ENCODE measurements at regions not wholly inside any gene's neighbourhood (a gene's known extent, or its start where the extent isn't known, plus 50 kb on each side); places are given as distances from the start of the nearest gene placed in this dataset.

DNA sequence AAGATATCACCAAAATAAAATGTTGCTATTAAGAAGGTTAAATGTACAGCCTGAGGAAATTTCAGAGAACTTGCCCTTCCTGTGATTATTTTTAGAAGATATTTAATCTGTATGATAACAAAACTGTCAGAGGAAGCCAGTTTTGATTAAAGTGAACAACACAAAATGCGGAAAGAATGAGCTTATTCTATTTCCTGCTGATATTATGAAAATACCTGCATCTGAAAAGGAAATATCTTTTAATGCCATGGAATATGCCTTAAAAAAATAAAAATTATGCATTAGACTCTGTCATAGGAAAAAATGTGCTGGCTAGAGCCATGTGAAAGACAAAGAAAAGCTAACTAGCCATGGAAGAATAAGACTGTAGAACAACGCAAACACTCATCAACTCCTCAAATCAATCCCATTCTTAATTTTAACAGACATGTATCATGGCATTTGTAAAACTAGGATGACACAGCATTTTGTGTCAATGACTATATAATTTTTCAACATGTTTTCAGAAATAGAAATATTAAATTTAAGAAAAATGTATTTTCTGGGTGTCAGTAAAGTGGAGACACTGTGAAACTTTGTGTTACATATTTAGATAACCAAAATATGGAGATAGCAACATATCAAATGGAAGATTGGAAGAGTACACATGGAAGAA, 1768.2 kb downstream of the SUCLG1 start:
- TF ChIP-seq, protein P1, sequence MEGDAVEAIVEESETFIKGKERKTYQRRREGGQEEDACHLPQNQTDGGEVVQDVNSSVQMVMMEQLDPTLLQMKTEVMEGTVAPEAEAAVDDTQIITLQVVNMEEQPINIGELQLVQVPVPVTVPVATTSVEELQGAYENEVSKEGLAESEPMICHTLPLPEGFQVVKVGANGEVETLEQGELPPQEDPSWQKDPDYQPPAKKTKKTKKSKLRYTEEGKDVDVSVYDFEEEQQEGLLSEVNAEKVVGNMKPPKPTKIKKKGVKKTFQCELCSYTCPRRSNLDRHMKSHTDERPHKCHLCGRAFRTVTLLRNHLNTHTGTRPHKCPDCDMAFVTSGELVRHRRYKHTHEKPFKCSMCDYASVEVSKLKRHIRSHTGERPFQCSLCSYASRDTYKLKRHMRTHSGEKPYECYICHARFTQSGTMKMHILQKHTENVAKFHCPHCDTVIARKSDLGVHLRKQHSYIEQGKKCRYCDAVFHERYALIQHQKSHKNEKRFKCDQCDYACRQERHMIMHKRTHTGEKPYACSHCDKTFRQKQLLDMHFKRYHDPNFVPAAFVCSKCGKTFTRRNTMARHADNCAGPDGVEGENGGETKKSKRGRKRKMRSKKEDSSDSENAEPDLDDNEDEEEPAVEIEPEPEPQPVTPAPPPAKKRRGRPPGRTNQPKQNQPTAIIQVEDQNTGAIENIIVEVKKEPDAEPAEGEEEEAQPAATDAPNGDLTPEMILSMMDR (IDR thresholded peaks at IDR 0.05; ENCODE audit: low read depth, low read length): no peak
- H3K4me3 ChIP-seq (ENCODE audit: low read depth, low read length): no peak overlapping the region

GRCh38 chr2:82675186-82675585, 1783.9 kb downstream of the SUCLG1 start:
- H3K4me3 ChIP-seq (ENCODE audit: low read depth, low read length): no peak overlapping the region
- TF ChIP-seq, protein P1 (IDR thresholded peaks at IDR 0.05; ENCODE audit: low read depth, low read length): no peak

DNA sequence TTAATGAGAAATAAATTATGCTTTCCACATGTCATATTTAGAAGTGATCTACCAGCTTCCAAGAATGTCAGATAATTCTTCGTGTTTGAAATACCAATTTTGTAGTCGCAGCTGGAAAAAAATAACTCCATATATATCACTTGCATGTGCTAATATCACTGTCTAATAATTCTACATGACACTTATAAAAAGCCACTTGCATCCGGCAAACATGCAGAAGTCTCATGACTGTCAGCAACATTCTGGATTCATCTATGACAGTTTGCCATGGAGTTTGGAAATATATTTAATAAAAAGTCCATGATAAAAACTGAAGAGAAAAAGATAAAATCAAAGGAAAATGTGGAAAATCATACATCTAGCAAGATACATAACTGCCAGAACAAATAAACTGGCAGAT, 1784.4 kb downstream of the SUCLG1 start:
- H3K4me3 ChIP-seq (ENCODE audit: low read depth, low read length): no peak overlapping the region
- TF ChIP-seq, protein P1 (IDR thresholded peaks at IDR 0.05; ENCODE audit: low read depth, low read length): no peak

DNA sequence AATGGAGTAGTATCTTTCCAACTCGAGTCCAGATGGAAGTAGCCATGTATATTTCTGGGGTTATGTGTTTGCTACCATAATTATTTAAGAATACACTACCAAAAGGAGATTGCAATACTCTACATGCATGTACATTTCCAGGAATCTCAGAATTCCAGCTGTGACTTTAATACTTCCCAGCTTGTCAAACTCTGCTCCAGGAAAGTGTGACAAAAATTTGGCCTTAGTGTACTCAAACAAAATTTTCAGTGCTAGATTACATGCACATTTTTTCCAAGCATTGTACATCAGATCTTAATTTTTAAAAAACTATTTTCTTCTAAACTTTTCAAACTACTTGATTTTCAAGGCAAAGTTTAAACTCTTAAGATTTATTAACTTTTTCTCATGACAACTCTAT, 1791.6 kb downstream of the SUCLG1 start:
- no peak overlapping the region for H3K4me3 ChIP-seq (ENCODE audit: low read depth, low read length)
- TF ChIP-seq, protein P1 (IDR thresholded peaks at IDR 0.05; ENCODE audit: low read depth, low read length): no peak

GRCh38 chr2:82665691-82666090, 1793.4 kb downstream of the SUCLG1 start:
- TF ChIP-seq, protein P1 (IDR thresholded peaks at IDR 0.05; ENCODE audit: low read depth, low read length): no peak
- no peak overlapping the region for H3K4me3 ChIP-seq (ENCODE audit: low read depth, low read length)

DNA sequence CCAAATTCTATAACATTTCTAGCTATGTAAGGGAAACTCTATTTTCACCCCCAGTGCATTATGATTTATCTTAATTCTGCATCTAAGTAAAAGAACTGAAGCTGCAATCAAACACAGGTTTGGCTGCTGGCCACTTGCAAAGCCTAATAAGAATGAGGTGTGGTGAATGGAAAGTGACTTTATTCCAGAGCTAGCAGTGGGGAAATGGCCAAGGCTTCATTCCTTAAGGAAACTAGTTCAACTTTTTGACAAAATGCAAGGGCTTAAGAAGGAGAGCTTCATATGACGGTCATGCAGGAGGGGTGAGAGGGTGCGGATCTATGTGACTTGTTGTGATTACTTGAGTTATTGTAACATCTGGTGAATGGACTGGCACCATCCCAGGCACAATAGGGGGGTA, 1802.0 kb downstream of the SUCLG1 start:
- H3K4me3 ChIP-seq (ENCODE audit: low read depth, low read length): no peak overlapping the region
- TF ChIP-seq, protein P1 (IDR thresholded peaks at IDR 0.05; ENCODE audit: low read depth, low read length): no peak

GRCh38 chr2:82656420-82656819, 1802.7 kb downstream of the SUCLG1 start:
- TF ChIP-seq, protein P1 (IDR thresholded peaks at IDR 0.05; ENCODE audit: low read depth, low read length): no peak
- H3K4me3 ChIP-seq (ENCODE audit: low read depth, low read length): no peak overlapping the region
